GM21515 (cell line): ENCODE measurements at regions not wholly inside any gene's neighbourhood (a gene's known extent, or its start where the extent isn't known, plus 50 kb on each side); places are given as distances from the start of the nearest gene placed in this dataset.
"Not testable (repeated sequence)": the region's sequence is repeated elsewhere in the genome, so short reads cannot be mapped to it uniquely, and the experiment has no call there.

Experiments used
- ATAC-seq: cut with Tn5 transposase; IDR thresholded peaks from one replicate; pipeline ENCODE4 v1.9.1; 2021; ENCODE audit not compliant: unreplicated experiment

GRCh38 chr3:187995667-187996066 lies 158.3 kb upstream of the LPP start:
- ATAC-seq, result no peak

DNA sequence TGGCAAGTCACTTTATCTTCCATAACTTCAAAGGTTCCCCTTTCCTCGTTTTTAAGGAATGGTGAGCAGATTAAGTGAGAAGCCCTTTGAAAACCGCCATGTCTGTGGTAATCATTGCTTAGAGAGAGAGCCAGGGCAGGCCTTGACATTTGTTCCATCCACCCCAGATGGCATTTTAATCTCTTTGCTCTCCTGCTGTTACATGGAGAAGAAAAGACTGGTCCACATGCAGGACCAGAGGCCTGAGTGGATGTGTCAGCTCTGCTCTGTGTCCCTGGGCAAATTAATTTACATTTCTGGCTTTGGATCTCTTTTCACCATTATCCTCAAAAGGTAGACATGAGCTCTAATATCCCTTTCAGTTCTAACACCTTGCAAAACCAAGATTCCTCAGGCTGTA lies 157.3 kb upstream of the LPP start:
- ATAC-seq, result no peak

- no peak for ATAC-seq
Observed at GRCh38 chr3:187997490-187997889, 156.5 kb upstream of the LPP start.

GRCh38 chr3:187997946-187998561 lies 155.9 kb upstream of the LPP start:
- ATAC-seq, result no peak

- ATAC-seq, result no peak
Observed at GRCh38 chr3:187998611-187999010, 155.3 kb upstream of the LPP start.

DNA sequence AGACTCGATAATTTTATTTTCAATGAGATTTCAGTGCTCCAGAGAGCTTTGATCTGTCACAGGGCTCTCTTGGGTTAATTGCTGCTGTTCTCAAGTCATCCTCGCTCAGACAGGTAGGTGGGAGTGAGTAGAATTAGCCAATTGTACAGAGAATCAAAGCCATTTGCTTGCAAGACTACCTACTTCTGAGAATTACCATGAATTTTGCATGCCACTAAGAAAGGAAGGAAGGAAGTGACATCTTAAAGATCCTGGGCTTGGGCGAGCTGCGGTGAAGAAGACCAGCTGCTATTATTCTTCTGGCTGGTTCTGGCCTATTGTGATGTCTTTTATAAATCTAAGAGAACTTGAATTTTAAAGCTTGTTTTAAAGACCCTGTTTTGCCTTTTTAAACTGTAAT lies 154.1 kb upstream of the LPP start:
- ATAC-seq, result no peak

DNA sequence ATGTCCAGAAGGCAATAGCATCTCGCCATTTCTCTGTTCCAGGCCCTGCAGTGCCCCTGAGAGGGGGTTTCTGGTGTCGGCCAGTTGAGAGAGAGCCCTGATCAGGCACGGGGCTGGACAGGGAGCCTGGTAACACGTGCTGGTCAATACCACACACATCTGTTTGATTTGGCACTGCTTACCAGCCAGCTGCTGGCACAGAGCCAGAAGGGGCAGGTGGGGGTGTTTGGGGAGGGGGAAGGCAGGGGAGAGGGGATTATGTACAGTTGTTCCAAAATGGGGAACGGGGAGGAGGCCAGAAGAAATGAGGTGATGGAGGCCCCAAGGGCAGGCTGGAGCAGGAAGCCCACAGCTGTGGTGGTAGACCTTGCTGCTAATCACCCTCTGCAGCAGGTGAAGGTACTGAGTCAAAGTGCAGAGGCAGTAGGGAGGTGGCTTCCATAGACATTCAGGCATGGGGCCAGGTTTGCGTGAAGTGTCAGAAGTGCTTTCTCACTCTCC lies 153.5 kb upstream of the LPP start:
- ATAC-seq, result no peak

DNA sequence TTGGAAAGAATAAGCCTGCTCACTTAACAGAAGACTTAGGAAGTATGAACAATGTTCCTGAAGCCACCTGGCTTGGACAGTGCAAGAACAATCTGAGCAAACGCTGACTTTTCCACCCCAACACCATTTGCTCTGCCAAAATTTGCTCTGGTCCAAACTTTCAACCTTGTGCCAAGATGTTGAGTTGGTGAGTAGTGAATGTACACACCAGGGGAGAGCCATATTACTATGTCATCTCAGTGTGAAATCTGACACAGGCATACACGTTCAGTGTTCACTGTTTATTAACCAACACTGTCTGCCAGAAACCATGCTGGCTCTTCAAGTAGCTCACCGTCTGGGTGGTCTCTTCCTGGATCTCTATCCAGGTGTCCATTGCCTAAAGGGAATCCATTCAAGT lies 152.9 kb upstream of the LPP start:
- no peak for ATAC-seq

- ATAC-seq, result no peak
Observed at GRCh38 chr3:188001926-188002325, 152.0 kb upstream of the LPP start.

DNA sequence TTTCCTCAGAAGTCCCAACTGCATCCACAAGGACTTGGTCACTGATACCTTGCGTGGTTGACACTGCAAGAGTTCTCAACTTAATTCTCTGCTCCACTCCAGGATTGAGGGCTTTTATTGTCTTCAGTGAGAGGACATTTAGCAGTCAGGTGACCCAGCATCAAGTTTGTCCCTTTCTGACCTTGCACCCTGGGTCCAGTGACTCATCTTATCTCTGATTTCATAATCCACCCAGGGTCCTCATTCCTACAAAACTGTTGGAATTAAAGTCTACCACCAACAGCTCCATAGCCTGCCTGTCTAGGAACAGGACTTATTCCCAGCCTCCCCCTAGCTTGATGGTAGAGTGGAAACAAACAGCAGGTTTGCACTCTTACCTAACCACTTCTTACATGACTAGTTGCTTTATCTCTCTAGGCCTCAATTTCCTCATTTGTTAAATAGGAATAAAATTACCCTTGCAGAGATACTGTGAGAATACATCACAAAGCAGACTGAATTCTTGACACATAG lies 151.3 kb upstream of the LPP start:
- no peak for ATAC-seq

- ATAC-seq, result no peak
Observed at GRCh38 chr3:188003188-188004171, 150.5 kb upstream of the LPP start.

- no peak for ATAC-seq
Observed at GRCh38 chr3:188006726-188007393, 147.1 kb upstream of the LPP start.

DNA sequence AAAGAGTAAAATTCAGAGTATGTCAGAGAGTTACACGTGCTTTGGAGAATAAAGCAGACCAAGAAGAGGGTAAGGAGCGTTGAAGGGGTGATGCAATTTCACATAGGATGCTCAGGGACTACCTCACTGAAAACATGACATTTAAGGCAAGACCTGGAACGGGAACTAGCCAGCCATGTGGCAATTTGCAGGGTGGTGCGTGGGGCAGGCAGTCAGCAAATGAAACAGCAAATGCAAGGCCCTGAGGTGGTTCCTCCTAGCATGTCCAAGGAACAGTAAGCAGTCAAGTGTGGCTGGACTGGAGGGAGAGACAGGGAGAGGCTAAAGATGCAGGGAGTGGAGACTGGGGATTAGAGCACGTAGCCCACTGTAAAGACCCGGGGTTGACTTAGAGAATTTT lies 146.1 kb upstream of the LPP start:
- no peak for ATAC-seq

- ATAC-seq, result no peak
Observed at GRCh38 chr3:188008582-188009213, 145.3 kb upstream of the LPP start.

- no peak for ATAC-seq
Observed at GRCh38 chr3:188010478-188010877, 143.5 kb upstream of the LPP start.

GRCh38 chr3:188019727-188020126 lies 134.2 kb upstream of the LPP start:
- ATAC-seq, result no peak

- no peak for ATAC-seq
Observed at GRCh38 chr3:188021041-188021440, 132.9 kb upstream of the LPP start.

- ATAC-seq, result no peak
Observed at GRCh38 chr3:188021502-188022040, 132.4 kb upstream of the LPP start.

- ATAC-seq, result not testable (repeated sequence)
Observed at GRCh38 chr3:188022902-188023301, 131.1 kb upstream of the LPP start.

- ATAC-seq, result no peak
Observed at GRCh38 chr3:188025555-188025954, 128.4 kb upstream of the LPP start.
